ENCODE measurements at regions not wholly inside any gene's neighbourhood (a gene's known extent, or its start where the extent isn't known, plus 50 kb on each side); places are given as distances from the start of the nearest gene placed in this dataset.

GRCh38 chr1:29806646-29807319 lies 570.5 kb downstream of the PTPRU start:
- no peak for TF ChIP-seq SUZ12 (IDR thresholded peaks at IDR 0.05; ENCODE audit: extremely low read depth, insufficient read depth, insufficient read length)
- TF ChIP-seq YY1 (IDR thresholded peaks at IDR 0.05; ENCODE audit: insufficient read depth, insufficient read length), result no peak
- TF ChIP-seq ZNF274 (IDR thresholded peaks at IDR 0.05; ENCODE audit: low read depth, low read length), result no peak

All from NT2/D1 (cell line).